SU-DHL-6 (cell line): ENCODE measurements at regions not wholly inside any gene's neighbourhood (a gene's known extent, or its start where the extent isn't known, plus 50 kb on each side); places are given as distances from the start of the nearest gene placed in this dataset.

Experiments used
- CTCF ChIP-seq: fragments of 200-600 bp; sonication (generic); IDR thresholded peaks from one replicate; pipeline ENCODE4 v1.5.1; 2017; ENCODE audit warnings: antibody characterized with exemption, mild to moderate bottlenecking, low read length, moderate library complexity; ENCODE audit not compliant: insufficient read depth, poor library complexity, severe bottlenecking
- EZH2phosphoT487 ChIP-seq: fragments of 200-600 bp; sonication (generic), shearing (Covaris generic); conservative IDR thresholded peaks from 2 replicates; pipeline ENCODE4 v1.6.1; 2018; ENCODE audit warnings: mild to moderate bottlenecking, antibody characterized with exemption, low read length, moderate library complexity, mixed read lengths

- TF ChIP-seq EZH2phosphoT487 (no peak), CTCF (no peak)
Observed at GRCh38 chr1:229762891-229763290, 136.8 kb downstream of the URB2 start.
